ENCODE measurements at regions not wholly inside any gene's neighbourhood (a gene's known extent, or its start where the extent isn't known, plus 50 kb on each side); places are given as distances from the start of the nearest gene placed in this dataset.
"Not testable (repeated sequence)": the region's sequence is repeated elsewhere in the genome, so short reads cannot be mapped to it uniquely, and the experiment has no call there.

GRCh38 chr2:230593765-230594164, 118.9 kb upstream of the CAB39 start:
- H3K4me3 ChIP-seq (ENCODE audit: low read depth, low read length): no peak overlapping the region
- DNase-seq (ENCODE audit: low read depth): no peak
- no peak for TF ChIP-seq CTCF (IDR thresholded peaks at IDR 0.05; ENCODE audit: low read depth, low read length, missing control alignments)

GRCh38 chr2:230594286-230594840, 118.3 kb upstream of the CAB39 start:
- H3K4me3 ChIP-seq (ENCODE audit: low read depth, low read length): no peak overlapping the region
- no peak for DNase-seq (ENCODE audit: low read depth)
- no peak for TF ChIP-seq CTCF (IDR thresholded peaks at IDR 0.05; ENCODE audit: low read depth, low read length, missing control alignments)

- DNase-seq (ENCODE audit: low read depth): no peak
- H3K4me3 ChIP-seq (ENCODE audit: low read depth, low read length): no peak overlapping the region; the same call in 1 of the 2 replicates
- TF ChIP-seq CTCF (IDR thresholded peaks at IDR 0.05; ENCODE audit: low read depth, low read length, missing control alignments): no peak
Observed at GRCh38 chr2:230599853-230600252, 112.8 kb upstream of the CAB39 start.

GRCh38 chr2:230600285-230600684, 112.4 kb upstream of the CAB39 start:
- H3K4me3 ChIP-seq (ENCODE audit: low read depth, low read length): peak overlapping the region; percentile 44
- no peak for DNase-seq (ENCODE audit: low read depth)
- TF ChIP-seq CTCF (IDR thresholded peaks at IDR 0.05; ENCODE audit: low read depth, low read length, missing control alignments): no peak

GRCh38 chr2:230600881-230601280, 111.8 kb upstream of the CAB39 start:
- no peak for TF ChIP-seq CTCF (IDR thresholded peaks at IDR 0.05; ENCODE audit: low read depth, low read length, missing control alignments)
- DNase-seq (ENCODE audit: low read depth): no peak
- H3K4me3 ChIP-seq (ENCODE audit: low read depth, low read length): peak overlapping the region; percentile 44; the same call in 1 of the 2 replicates

- no peak overlapping the region; the same call in 1 of the 2 replicates for H3K4me3 ChIP-seq (ENCODE audit: low read depth, low read length)
- TF ChIP-seq CTCF (IDR thresholded peaks at IDR 0.05; ENCODE audit: low read depth, low read length, missing control alignments): no peak
- peak; percentile 89 for DNase-seq (ENCODE audit: low read depth)
Observed at GRCh38 chr2:230601510-230601909, 111.1 kb upstream of the CAB39 start.

GRCh38 chr2:230602562-230603230, 109.9 kb upstream of the CAB39 start:
- no peak for TF ChIP-seq CTCF (IDR thresholded peaks at IDR 0.05; ENCODE audit: low read depth, low read length, missing control alignments)
- H3K4me3 ChIP-seq (ENCODE audit: low read depth, low read length): no peak overlapping the region; the same call in 1 of the 2 replicates
- peak; percentile 86 for DNase-seq (ENCODE audit: low read depth)

GRCh38 chr2:230603317-230603716, 109.3 kb upstream of the CAB39 start:
- DNase-seq (ENCODE audit: low read depth); H3K4me3 ChIP-seq (ENCODE audit: low read depth, low read length): not testable (repeated sequence)

- H3K4me3 ChIP-seq (ENCODE audit: low read depth, low read length); DNase-seq (ENCODE audit: low read depth): not testable (repeated sequence)
Observed at GRCh38 chr2:230604158-230604557, 108.5 kb upstream of the CAB39 start.

All from GM12864 (cell line).